ENCODE measurements at regions not wholly inside any gene's neighbourhood (a gene's known extent, or its start where the extent isn't known, plus 50 kb on each side); places are given as distances from the start of the nearest gene placed in this dataset.

DNA sequence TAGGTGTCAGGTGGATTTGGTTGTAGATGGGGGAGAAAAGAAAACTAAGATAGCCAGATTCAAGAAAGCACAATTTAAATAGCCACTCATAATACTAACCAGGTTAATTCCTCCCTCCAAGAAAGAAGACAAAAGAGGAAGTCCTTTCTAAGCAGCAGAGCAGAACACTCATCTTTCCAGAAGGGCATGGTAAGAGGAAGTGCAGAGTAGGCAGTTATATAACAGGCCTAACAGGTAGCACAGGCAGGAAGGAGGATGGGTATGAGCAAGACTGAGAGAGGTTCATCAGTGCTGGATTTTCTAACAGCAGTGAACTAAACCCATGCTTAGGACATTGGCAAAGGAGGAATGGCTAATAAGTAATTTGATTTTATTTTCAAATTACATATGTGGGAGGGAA lies 517.5 kb downstream of the PLPP3 start:
- in situ Hi-C loops (cut with HindIII; ENCODE audit: low sequenced_read_pairs), result loop anchor here (5.0 kb wide), 1 partner anchor 75 kb away; no protein-coding TSS in a partner anchor

DNA sequence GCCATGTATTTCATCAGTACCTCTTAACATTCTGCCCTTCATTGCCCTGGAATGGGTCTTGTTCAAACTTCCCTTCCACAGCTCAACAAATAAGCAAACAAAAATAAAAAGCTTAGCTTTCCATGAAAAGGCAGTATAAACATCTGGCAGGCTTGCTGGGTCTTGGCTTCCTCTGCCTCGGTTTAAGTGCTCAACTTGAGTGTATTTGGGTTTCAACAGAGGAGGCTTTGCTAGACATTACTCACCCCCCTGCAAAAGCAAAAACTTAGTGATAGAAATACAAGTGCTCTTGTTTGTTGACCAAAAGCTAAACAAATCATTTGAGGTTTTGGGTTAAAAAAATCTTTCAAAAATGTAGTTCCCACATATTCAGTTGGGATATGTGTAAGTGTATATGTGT lies 518.5 kb downstream of the PLPP3 start:
- in situ Hi-C loops (cut with HindIII; ENCODE audit: low sequenced_read_pairs), result loop anchor here (5.0 kb wide), 1 partner anchor 76 kb away; no protein-coding TSS in a partner anchor

- in situ Hi-C loops (cut with HindIII; ENCODE audit: low sequenced_read_pairs), result no loop called here
Measured at GRCh38 chr1:56057466-56058405, 521.6 kb downstream of the PLPP3 start.

DNA sequence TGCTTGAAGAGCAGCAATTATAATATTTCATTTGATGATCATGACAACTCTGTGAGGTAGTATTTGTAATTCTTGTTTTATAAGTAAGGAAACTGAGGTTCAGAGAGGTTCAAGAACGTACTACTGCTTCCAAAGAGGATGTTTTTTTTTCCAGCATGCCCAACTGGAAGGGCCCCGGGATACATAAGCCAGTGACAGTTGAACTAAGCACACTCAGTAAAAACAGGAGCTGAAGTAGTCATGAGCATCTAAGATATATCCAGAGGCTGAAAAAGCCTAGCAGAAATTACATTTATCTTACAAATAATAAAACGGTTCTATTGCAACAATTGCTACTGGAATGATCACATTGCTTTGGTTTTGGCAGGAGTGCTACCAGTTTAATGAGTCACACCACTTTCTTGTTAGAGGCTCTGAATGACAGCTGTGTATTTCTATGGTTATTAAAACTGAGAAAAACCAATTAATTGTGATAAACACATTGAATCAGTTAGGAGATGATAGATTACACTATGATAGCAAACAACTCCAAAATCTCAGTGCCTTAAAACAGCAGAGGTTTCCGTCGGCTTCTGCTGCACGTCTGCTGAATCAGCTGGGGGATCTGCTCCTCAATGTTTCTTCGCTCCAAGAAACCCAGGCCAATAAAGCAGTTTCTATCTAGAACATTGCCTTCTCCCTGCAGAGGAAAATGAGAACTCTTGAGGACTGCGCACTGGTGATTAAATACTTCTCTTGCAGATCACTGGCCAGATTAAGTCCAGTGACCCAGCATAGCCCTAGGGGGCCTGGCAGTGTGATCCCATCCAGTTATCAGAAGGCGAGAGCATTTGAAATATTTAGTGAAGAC lies 522.7 kb downstream of the PLPP3 start:
- in situ Hi-C loops (cut with HindIII; ENCODE audit: low sequenced_read_pairs), result no loop called here

DNA sequence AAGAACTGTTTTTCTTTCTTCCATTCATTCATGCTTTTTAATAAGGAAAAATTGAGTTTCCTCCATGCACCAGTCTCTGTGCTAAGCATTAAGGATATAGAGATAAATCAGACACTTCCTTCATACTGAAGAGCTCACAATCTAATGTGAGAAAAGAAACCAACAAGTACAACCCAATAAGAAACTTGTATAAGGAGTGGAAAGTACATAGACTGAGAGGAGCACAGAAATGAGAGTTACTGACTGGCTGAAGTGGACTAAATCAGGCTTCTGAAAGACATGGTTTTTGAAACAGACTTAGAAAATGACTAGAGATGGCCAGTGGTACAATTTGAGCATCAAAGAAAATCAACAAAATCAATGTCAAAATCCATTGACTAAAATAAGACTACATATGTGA lies 524.4 kb downstream of the PLPP3 start:
- in situ Hi-C loops (cut with HindIII; ENCODE audit: low sequenced_read_pairs), result no loop called here

DNA sequence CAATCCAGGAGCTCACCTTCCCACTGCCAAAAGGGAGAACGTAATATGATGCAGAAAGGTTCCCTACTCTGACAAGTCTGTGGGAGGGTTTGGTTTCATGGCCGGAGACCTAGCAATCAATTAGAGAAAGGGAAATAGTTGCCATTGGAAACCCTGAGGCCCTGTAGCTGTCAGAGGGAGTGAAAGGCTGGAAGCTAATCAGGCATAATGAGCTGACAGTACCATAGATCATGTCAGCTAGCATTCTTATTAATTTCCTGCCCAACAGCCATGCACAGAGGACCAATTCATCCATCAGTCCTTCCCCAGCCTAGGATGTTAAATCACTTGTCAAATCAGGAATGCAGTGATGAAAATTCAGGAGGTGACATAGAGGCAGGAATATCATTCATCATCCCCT lies 527.3 kb downstream of the PLPP3 start:
- in situ Hi-C loops (cut with HindIII; ENCODE audit: low sequenced_read_pairs), result no loop called here

DNA sequence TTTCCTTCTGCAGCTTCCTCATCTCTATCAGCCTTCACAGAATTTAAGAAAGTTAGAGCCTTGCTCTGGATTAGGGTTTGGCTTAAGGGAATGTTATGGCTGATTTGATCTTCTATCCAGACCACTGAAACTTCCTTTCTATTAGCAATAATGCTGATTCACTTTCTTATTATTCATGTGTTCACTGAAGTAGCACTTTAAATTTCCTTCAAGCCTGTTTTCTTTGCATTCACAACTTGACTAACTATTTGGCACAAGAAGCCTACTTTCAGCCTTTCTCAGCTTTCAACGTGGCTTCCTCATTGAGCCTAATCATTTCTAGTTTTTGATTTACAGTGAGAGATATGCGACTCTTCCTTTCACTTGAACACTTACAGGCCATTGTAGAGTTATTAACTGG lies 528.5 kb downstream of the PLPP3 start:
- in situ Hi-C loops (cut with HindIII; ENCODE audit: low sequenced_read_pairs), result no loop called here

DNA sequence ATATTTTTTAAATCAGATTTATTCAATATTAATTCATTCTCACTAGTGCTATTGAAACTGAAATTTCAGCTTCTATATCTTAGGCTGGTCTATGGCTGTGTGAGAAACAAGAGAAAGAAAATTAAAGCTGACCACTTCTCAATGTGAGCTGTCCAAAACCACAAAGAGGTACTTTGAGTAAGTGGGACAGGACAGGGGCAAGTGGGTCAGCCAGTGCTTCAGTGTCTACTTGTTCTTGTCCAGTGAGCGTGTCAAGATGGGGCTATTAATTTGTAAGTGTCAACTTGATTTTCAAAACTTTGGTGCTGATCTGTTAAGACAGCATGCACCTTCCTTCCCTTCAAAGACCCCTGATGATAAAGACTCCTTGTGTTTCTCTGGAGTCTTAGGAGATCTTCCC lies 533.9 kb downstream of the PLPP3 start:
- in situ Hi-C loops (cut with HindIII; ENCODE audit: low sequenced_read_pairs), result no loop called here

DNA sequence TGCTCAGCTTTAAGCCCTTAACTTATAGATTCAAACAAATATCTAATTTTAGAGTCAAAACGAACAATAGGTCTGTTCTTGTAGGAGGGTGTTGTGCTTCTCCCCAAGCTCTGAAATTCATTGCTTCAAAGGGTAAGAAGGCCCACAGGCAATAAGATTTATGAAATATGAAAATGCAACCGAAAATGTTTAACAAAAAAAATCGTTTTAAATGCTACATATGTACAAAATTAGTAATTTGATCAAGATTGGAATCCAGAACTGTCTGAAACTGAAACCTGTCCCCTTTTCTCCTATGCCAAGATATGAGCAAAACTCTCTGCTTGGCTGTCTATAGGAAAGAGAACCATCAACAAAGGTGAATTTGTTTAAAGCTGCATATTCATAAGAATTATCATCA lies 534.3 kb downstream of the PLPP3 start:
- in situ Hi-C loops (cut with HindIII; ENCODE audit: low sequenced_read_pairs), result no loop called here

GRCh38 chr1:56036479-56036878 lies 542.9 kb downstream of the PLPP3 start:
- in situ Hi-C loops (cut with HindIII; ENCODE audit: low sequenced_read_pairs), result no loop called here

GRCh38 chr1:56034847-56035481 lies 544.4 kb downstream of the PLPP3 start:
- in situ Hi-C loops (cut with HindIII; ENCODE audit: low sequenced_read_pairs), result no loop called here

- in situ Hi-C loops (cut with HindIII; ENCODE audit: low sequenced_read_pairs), result no loop called here
Measured at GRCh38 chr1:56034222-56034621, 545.1 kb downstream of the PLPP3 start.

- in situ Hi-C loops (cut with HindIII; ENCODE audit: low sequenced_read_pairs), result no loop called here
Measured at GRCh38 chr1:56033321-56034037, 545.9 kb downstream of the PLPP3 start.

- in situ Hi-C loops (cut with HindIII; ENCODE audit: low sequenced_read_pairs), result no loop called here
Measured at GRCh38 chr1:56032096-56032676, 547.2 kb downstream of the PLPP3 start.

- in situ Hi-C loops (cut with HindIII; ENCODE audit: low sequenced_read_pairs), result no loop called here
Measured at GRCh38 chr1:56031001-56031400, 548.4 kb downstream of the PLPP3 start.

- in situ Hi-C loops (cut with HindIII; ENCODE audit: low sequenced_read_pairs), result no loop called here
Measured at GRCh38 chr1:56029319-56030003, 549.9 kb downstream of the PLPP3 start.

GRCh38 chr1:56028911-56029310 lies 550.5 kb downstream of the PLPP3 start:
- in situ Hi-C loops (cut with HindIII; ENCODE audit: low sequenced_read_pairs), result no loop called here

DNA sequence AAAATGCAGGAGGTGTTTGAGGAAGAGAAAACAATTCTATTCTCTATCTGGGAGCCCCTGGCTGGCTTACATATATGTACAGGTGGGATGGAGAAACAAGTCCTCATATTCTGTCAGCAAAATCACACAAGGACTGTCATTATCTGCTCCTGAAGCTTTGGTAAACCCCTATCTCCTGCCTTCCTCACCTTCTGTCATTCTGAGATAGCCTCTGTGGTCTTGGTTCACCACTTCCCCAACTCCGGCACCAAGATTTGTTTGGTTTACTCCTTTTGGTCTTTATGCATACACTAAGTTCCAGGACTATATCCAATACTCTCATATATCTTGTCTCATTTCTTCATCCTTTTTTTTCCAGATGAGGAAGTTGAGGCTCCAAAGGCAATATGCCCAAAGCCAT lies 551.1 kb downstream of the PLPP3 start:
- in situ Hi-C loops (cut with HindIII; ENCODE audit: low sequenced_read_pairs), result no loop called here

DNA sequence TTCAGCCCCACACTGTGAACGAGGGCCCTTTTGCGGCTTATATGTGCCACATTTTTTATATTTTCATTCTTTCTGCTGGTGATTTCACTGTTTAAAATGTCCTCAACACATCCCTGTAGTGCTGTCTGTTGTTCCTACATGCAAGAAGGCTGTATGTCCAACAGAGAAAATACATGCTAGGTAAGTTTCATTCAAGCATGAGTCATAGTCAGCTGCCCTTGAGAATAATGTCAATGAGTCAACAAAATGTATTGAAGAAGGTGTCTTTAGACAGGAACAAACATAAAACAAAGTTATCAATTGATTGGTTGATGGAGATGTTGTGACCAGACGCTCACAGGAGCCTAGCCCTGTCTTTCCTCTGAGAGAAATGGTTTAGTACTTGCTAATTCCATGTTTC lies 553.4 kb downstream of the PLPP3 start:
- in situ Hi-C loops (cut with HindIII; ENCODE audit: low sequenced_read_pairs), result no loop called here

DNA sequence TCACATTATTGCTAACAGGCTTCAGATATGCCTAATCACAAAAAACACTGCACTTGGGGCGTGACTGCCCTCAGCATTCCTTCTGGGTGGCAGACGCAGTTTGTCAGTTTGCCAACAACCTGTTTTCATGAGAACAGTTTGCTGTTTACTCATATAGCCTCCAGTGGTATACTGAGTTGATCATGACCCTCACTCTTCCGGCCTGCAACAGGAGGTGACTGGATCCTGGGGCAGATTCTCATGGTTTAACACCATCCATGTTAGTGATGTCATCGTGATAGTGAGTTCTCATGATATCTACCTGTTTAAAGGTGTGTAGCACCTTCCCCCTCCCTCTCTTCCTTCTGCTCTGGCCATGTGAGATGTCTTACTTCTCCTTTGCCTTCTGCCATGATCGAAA lies 555.2 kb downstream of the PLPP3 start:
- in situ Hi-C loops (cut with HindIII; ENCODE audit: low sequenced_read_pairs), result no loop called here

Measured in endothelial cell of hepatic sinusoid (primary cell).